ENCODE measurements at regions not wholly inside any gene's neighbourhood (a gene's known extent, or its start where the extent isn't known, plus 50 kb on each side); places are given as distances from the start of the nearest gene placed in this dataset.

GRCh38 chr10:65341323-65341925 is 1584.4 kb upstream of the LRRTM3 start:
- no peak for TF ChIP-seq CTCF (IDR thresholded peaks at IDR 0.05; ENCODE audit: low read depth, low read length)
- peak; percentile 57 to 70 for DNase-seq (ENCODE audit: low read depth in 2 of 2)
- no peak overlapping the region for H3K4me3 ChIP-seq (replicated peaks in 1 of 2; ENCODE audit: low read depth in 2 of 2, low read length in 2 of 2)

- no peak for TF ChIP-seq CTCF (IDR thresholded peaks at IDR 0.05; ENCODE audit: low read depth, low read length)
Observed at GRCh38 chr10:65342245-65342644, 1583.6 kb upstream of the LRRTM3 start.

GRCh38 chr10:65346466-65346865 is 1579.4 kb upstream of the LRRTM3 start:
- no peak for DNase-seq (ENCODE audit: low read depth in 2 of 2)
- no peak for TF ChIP-seq CTCF (IDR thresholded peaks at IDR 0.05; ENCODE audit: low read depth, low read length)
- H3K4me3 ChIP-seq (replicated peaks in 1 of 2; ENCODE audit: low read depth in 2 of 2, low read length in 2 of 2) = no peak overlapping the region

More at GRCh38 chr10:65342245-65342644, 1583.6 kb upstream of the LRRTM3 start:
- no peak for DNase-seq (ENCODE audit: low read depth in 2 of 2)
- no peak overlapping the region for H3K4me3 ChIP-seq (replicated peaks in 1 of 2; ENCODE audit: low read depth in 2 of 2, low read length in 2 of 2)

- DNase-seq (ENCODE audit: low read depth in 2 of 2) = no peak
- TF ChIP-seq CTCF (IDR thresholded peaks at IDR 0.05; ENCODE audit: low read depth, low read length) = no peak
- H3K4me3 ChIP-seq (replicated peaks in 1 of 2; ENCODE audit: low read depth in 2 of 2, low read length in 2 of 2) = no peak overlapping the region
Observed at GRCh38 chr10:65348637-65349036, 1577.2 kb upstream of the LRRTM3 start.

- TF ChIP-seq CTCF (IDR thresholded peaks at IDR 0.05; ENCODE audit: low read depth, low read length) = no peak
- peak in 1 of 2 donors; percentile 11 for DNase-seq (ENCODE audit: low read depth in 2 of 2)
- no peak overlapping the region for H3K4me3 ChIP-seq (replicated peaks in 1 of 2; ENCODE audit: low read depth in 2 of 2, low read length in 2 of 2)
Observed at GRCh38 chr10:65350611-65351010, 1575.2 kb upstream of the LRRTM3 start.

GRCh38 chr10:65355141-65355680 is 1570.6 kb upstream of the LRRTM3 start:
- DNase-seq (ENCODE audit: low read depth in 2 of 2) = no peak
- no peak overlapping the region for H3K4me3 ChIP-seq (replicated peaks in 1 of 2; ENCODE audit: low read depth in 2 of 2, low read length in 2 of 2)

More at GRCh38 chr10:65355141-65355680, 1570.6 kb upstream of the LRRTM3 start:
- no peak for TF ChIP-seq CTCF (IDR thresholded peaks at IDR 0.05; ENCODE audit: low read depth, low read length)
